ENCODE measurements at regions not wholly inside any gene's neighbourhood (a gene's known extent, or its start where the extent isn't known, plus 50 kb on each side); places are given as distances from the start of the nearest gene placed in this dataset.

GRCh38 chr7:68692511-68692910, 905.8 kb upstream of the AUTS2 start:
- DNase-seq, result no peak
- Histone ChIP-seq H3K9me3 (replicated peaks) (peaks cover 18% of the 10 kb centered on the region), H3K4me3 (no peak overlapping the region), H3K27ac (replicated peaks) (no peak overlapping the region), H3K27me3 (ENCODE audit: low read depth) (peaks cover 31% of the 10 kb centered on the region), H3K36me3 (no peaks in the 10 kb centered on the region), H3K4me1 (no peaks in the 10 kb centered on the region)
- TF ChIP-seq CTCF (IDR thresholded peaks at IDR 0.05; ENCODE audit: borderline replicate concordance), result no peak
- intact Hi-C loops (cut with micrococcal nuclease), result no loop called here

- no peaks in the 10 kb centered on the region for H3K36me3 ChIP-seq
Measured at GRCh38 chr7:68694656-68695055, 903.6 kb upstream of the AUTS2 start.

GRCh38 chr7:68697796-68698280, 900.4 kb upstream of the AUTS2 start:
- intact Hi-C loops (cut with micrococcal nuclease), result no loop called here
- H3K4me1 ChIP-seq, result no peaks in the 10 kb centered on the region
- DNase-seq, result no peak
- H3K27me3 ChIP-seq (ENCODE audit: low read depth), result peaks cover 32% of the 10 kb centered on the region
- no peaks in the 10 kb centered on the region for H3K36me3 ChIP-seq
- peaks cover 12% of the 10 kb centered on the region for H3K9me3 ChIP-seq (replicated peaks)
- H3K27ac ChIP-seq (replicated peaks), result no peak overlapping the region
- H3K4me3 ChIP-seq, result no peak overlapping the region
- TF ChIP-seq CTCF (IDR thresholded peaks at IDR 0.05; ENCODE audit: borderline replicate concordance), result no peak

More at GRCh38 chr7:68694656-68695055, 903.6 kb upstream of the AUTS2 start:
- Histone ChIP-seq H3K4me3 (no peak overlapping the region), H3K4me1 (no peaks in the 10 kb centered on the region), H3K9me3 (replicated peaks) (peaks cover 18% of the 10 kb centered on the region), H3K27me3 (ENCODE audit: low read depth) (peaks cover 29% of the 10 kb centered on the region), H3K27ac (replicated peaks) (no peak overlapping the region)
- no peak for TF ChIP-seq CTCF (IDR thresholded peaks at IDR 0.05; ENCODE audit: borderline replicate concordance)
- intact Hi-C loops (cut with micrococcal nuclease), result no loop called here
- no peak for DNase-seq

GRCh38 chr7:68699090-68699711, 899.1 kb upstream of the AUTS2 start:
- Histone ChIP-seq H3K4me1 (no peaks in the 10 kb centered on the region), H3K4me3 (no peak overlapping the region), H3K27ac (replicated peaks) (no peak overlapping the region), H3K36me3 (no peaks in the 10 kb centered on the region), H3K9me3 (replicated peaks) (no peaks in the 10 kb centered on the region), H3K27me3 (ENCODE audit: low read depth) (peaks cover 36% of the 10 kb centered on the region)
- DNase-seq, result no peak
- intact Hi-C loops (cut with micrococcal nuclease), result no loop called here
- TF ChIP-seq CTCF (IDR thresholded peaks at IDR 0.05; ENCODE audit: borderline replicate concordance), result no peak

- no peaks in the 10 kb centered on the region for H3K4me1 ChIP-seq
- intact Hi-C loops (cut with micrococcal nuclease), result no loop called here
- no peak for DNase-seq
- no peaks in the 10 kb centered on the region for H3K9me3 ChIP-seq (replicated peaks)
- peaks cover 43% of the 10 kb centered on the region for H3K27me3 ChIP-seq (ENCODE audit: low read depth)
- TF ChIP-seq CTCF (IDR thresholded peaks at IDR 0.05; ENCODE audit: borderline replicate concordance), result no peak
- H3K4me3 ChIP-seq, result no peak overlapping the region
- no peak overlapping the region for H3K27ac ChIP-seq (replicated peaks)
- H3K36me3 ChIP-seq, result no peaks in the 10 kb centered on the region
Measured at GRCh38 chr7:68700414-68700813, 897.9 kb upstream of the AUTS2 start.
